Caco-2 (cell line): ENCODE measurements at regions not wholly inside any gene's neighbourhood (a gene's known extent, or its start where the extent isn't known, plus 50 kb on each side); places are given as distances from the start of the nearest gene placed in this dataset.

ENCODE experiments used
- BruUV-seq: library from RNA; stranded (reverse); fragments of 400-500 nt; replicated peaks from 2 replicates; lab custom pipeline; 2021; lab: Mats Ljungman, UMichigan
- CTCF ChIA-PET: fragments of 300-600 bp; sonication (Branson Sonifier 250); formaldehyde crosslinking; loops from one replicate; lab custom pipeline; 2022; ENCODE audit warnings: antibody characterized with exemption; lab: Charles Lee
- POLR2A ChIA-PET: fragments of 300-600 bp; sonication (Branson Sonifier 250); formaldehyde crosslinking; loops from one replicate; lab custom pipeline; 2022; ENCODE audit warnings: antibody characterized with exemption; lab: Charles Lee
- DNase-seq, 2 experiments: peaks; one replicate each; pipeline versions ENCODE4 v3.0.0 to v3.0.0-alpha.2; 2020 to 2022
- H3K27me3 ChIP-seq: replicated peaks from 2 replicates; pipeline ENCODE4 v1.6.0; 2011; ENCODE audit warnings: low read length; ENCODE audit not compliant: control insufficient read depth, insufficient read depth
- H3K36me3 ChIP-seq: 2 replicates; pipeline ENCODE4 v1.5.1; 2011; ENCODE audit warnings: low read length; ENCODE audit not compliant: control insufficient read depth, insufficient read depth
- H3K4me1 ChIP-seq: fragments of 250-450 bp; sonication (Bioruptor Pico); 2 replicates; pipeline ENCODE4 v1.5.1; 2020; ENCODE audit warnings: mild to moderate bottlenecking
- H3K4me3 ChIP-seq: 2 replicates; pipeline ENCODE4 v1.5.1; 2011; ENCODE audit warnings: low read depth, mild to moderate bottlenecking, control low read depth, low read length
- H3K9me3 ChIP-seq: fragments of 250-450 bp; sonication (Bioruptor Pico); 2 replicates; pipeline ENCODE4 v1.5.1; 2020; ENCODE audit warnings: mild to moderate bottlenecking, moderate library complexity
- H3K27ac Mint-ChIP-seq: one replicate; pipeline ENCODE4 v1.8.0; 2022; ENCODE audit warnings: mixed read lengths; ENCODE audit not compliant: unreplicated experiment
- H3K27me3 Mint-ChIP-seq: one replicate; pipeline ENCODE4 v1.8.0; 2022; ENCODE audit warnings: mixed read lengths; ENCODE audit not compliant: insufficient read depth, unreplicated experiment
- H3K36me3 Mint-ChIP-seq: one replicate; pipeline ENCODE4 v1.8.0; 2022; ENCODE audit warnings: mild to moderate bottlenecking, mixed read lengths; ENCODE audit not compliant: insufficient read depth, unreplicated experiment
- H3K4me1 Mint-ChIP-seq: one replicate; pipeline ENCODE4 v1.8.0; 2022; ENCODE audit warnings: low read depth, mixed read lengths; ENCODE audit not compliant: unreplicated experiment
- H3K4me3 Mint-ChIP-seq: one replicate; pipeline ENCODE4 v1.8.0; 2022; ENCODE audit warnings: mild to moderate bottlenecking, moderate library complexity, mixed read lengths; ENCODE audit not compliant: unreplicated experiment
- H3K9me3 Mint-ChIP-seq: one replicate; pipeline ENCODE4 v1.8.0; 2022; ENCODE audit warnings: mixed read lengths; ENCODE audit not compliant: unreplicated experiment
- CTCF ChIP-seq, 2 experiments: fragments of 200-600 bp in 1 of 2; IDR thresholded peaks; 1 replicate in 1 of 2; 2 replicates in 1 of 2; pipeline versions ENCODE4 v1.5.1 to v1.8.0; 2011 to 2022; ENCODE audit warnings: antibody characterized with exemption in 1 of 2, control low read depth in 1 of 2, inconsistent platforms in 1 of 2, low read depth in 1 of 2, low read length in 1 of 2, mild to moderate bottlenecking in 1 of 2, moderate library complexity in 1 of 2; ENCODE audit not compliant: insufficient read depth in 1 of 2, severe bottlenecking in 1 of 2, unreplicated experiment in 1 of 2
- intact Hi-C: fragments of 100-400 bp; cut with micrococcal nuclease; formaldehyde crosslinking; loops from one replicate; pipeline ENCODE4 v1.10.0; 2022; ENCODE audit not compliant: unreplicated experiment

GRCh38 chr16:85350973-85351372, 238.7 kb upstream of the CIBAR2 start:
- Mint-ChIP-seq H3K9me3 (peaks cover 10% of the 10 kb centered on the region), H3K27ac (peak overlapping the region; percentile 17), H3K27me3 (no peaks in the 10 kb centered on the region), H3K36me3 (peaks cover 7% of the 10 kb centered on the region), H3K4me3 (no peak overlapping the region), H3K4me1 (peaks cover 14% of the 10 kb centered on the region)
- POLR2A ChIA-PET: no interaction called here
- no peak for DNase-seq
- H3K9me3 ChIP-seq: no peaks in the 10 kb centered on the region
- BruUV-seq: no TSS peak
- H3K4me3 ChIP-seq: no peak overlapping the region
- CTCF ChIA-PET: no interaction called here
- peaks cover 36% of the 10 kb centered on the region for H3K4me1 ChIP-seq
- H3K27me3 ChIP-seq: no peaks in the 10 kb centered on the region
- H3K36me3 ChIP-seq: no peaks in the 10 kb centered on the region
- no peak for TF ChIP-seq CTCF (IDR thresholded peaks at IDR 0.05; ENCODE audit: insufficient read depth in 1 of 2, low read depth in 1 of 2, low read length in 1 of 2, severe bottlenecking in 1 of 2, unreplicated experiment in 1 of 2)
- intact Hi-C loops: no loop called here

- peak overlapping the region; percentile 88 for H3K27ac Mint-ChIP-seq
These were observed 240.7 kb upstream of the CIBAR2 start for GRCh38 chr16:85353013-85353412.

More at GRCh38 chr16:85353013-85353412, 240.7 kb upstream of the CIBAR2 start:
- Histone ChIP-seq H3K27me3 (no peaks in the 10 kb centered on the region), H3K9me3 (no peaks in the 10 kb centered on the region), H3K36me3 (no peaks in the 10 kb centered on the region), H3K4me1 (peaks cover 36% of the 10 kb centered on the region), H3K4me3 (no peak overlapping the region)
- ChIA-PET CTCF (interaction anchor here (0.8 kb wide), 1 partner anchor 19 kb away, joined by 3 read pairs; no protein-coding TSS in a partner anchor), POLR2A (no interaction called here)
- H3K4me1 Mint-ChIP-seq: peaks cover 14% of the 10 kb centered on the region
- peak overlapping the region; percentile 55 for H3K4me3 Mint-ChIP-seq
- no peaks in the 10 kb centered on the region for H3K9me3 Mint-ChIP-seq
- TSS peak; percentile 94 for BruUV-seq
- H3K27me3 Mint-ChIP-seq: no peaks in the 10 kb centered on the region
- intact Hi-C loops: no loop called here
- DNase-seq: no peak
- peaks cover 7% of the 10 kb centered on the region for H3K36me3 Mint-ChIP-seq
- no peak for TF ChIP-seq CTCF (IDR thresholded peaks at IDR 0.05; ENCODE audit: insufficient read depth in 1 of 2, low read depth in 1 of 2, low read length in 1 of 2, severe bottlenecking in 1 of 2, unreplicated experiment in 1 of 2)
